Hepatocyte (in vitro differentiated cells): ENCODE measurements at regions not wholly inside any gene's neighbourhood (a gene's known extent, or its start where the extent isn't known, plus 50 kb on each side); places are given as distances from the start of the nearest gene placed in this dataset.

Source experiments
- EZH2 ChIP-seq: fragments of 200-600 bp; sonication (generic); IDR thresholded peaks from 2 replicates; pipeline ENCODE4 v1.6.1; 2016; ENCODE audit warnings: antibody characterized with exemption, mild to moderate bottlenecking, borderline replicate concordance
- TF ChIP-seq, protein P1 (sequence below): fragments of 200-600 bp; sonication (generic); IDR thresholded peaks from 2 replicates; pipeline ENCODE4 v1.5.1; 2016; ENCODE audit warnings: antibody characterized with exemption, mild to moderate bottlenecking; ENCODE audit not compliant: poor library complexity

GRCh38 chr16:52631711-52632110, 84.8 kb upstream of the TOX3 start:
- TF ChIP-seq, protein P1, sequence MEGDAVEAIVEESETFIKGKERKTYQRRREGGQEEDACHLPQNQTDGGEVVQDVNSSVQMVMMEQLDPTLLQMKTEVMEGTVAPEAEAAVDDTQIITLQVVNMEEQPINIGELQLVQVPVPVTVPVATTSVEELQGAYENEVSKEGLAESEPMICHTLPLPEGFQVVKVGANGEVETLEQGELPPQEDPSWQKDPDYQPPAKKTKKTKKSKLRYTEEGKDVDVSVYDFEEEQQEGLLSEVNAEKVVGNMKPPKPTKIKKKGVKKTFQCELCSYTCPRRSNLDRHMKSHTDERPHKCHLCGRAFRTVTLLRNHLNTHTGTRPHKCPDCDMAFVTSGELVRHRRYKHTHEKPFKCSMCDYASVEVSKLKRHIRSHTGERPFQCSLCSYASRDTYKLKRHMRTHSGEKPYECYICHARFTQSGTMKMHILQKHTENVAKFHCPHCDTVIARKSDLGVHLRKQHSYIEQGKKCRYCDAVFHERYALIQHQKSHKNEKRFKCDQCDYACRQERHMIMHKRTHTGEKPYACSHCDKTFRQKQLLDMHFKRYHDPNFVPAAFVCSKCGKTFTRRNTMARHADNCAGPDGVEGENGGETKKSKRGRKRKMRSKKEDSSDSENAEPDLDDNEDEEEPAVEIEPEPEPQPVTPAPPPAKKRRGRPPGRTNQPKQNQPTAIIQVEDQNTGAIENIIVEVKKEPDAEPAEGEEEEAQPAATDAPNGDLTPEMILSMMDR, result no peak
- TF ChIP-seq EZH2, result no peak
